K562 (cell line): ENCODE measurements at regions not wholly inside any gene's neighbourhood (a gene's known extent, or its start where the extent isn't known, plus 50 kb on each side); places are given as distances from the start of the nearest gene placed in this dataset.

Experiments used
- ATAC-seq: fragments of 200-7000 bp; cut with Tn5 transposase; 3 replicates; pipeline ENCODE4 v1.9.1; 2020; ENCODE audit warnings: moderate library complexity
- BruUV-seq: library from RNA; stranded (reverse); fragments of 400-500 nt; replicated peaks from 2 replicates; lab custom pipeline; 2021; lab: Mats Ljungman, UMichigan
- CTCF ChIA-PET: fragments of 300-600 bp; formaldehyde crosslinking; extraction: SDS; loops from one replicate; lab custom pipeline; 2021; ENCODE audit warnings: low intra/inter-chr PET ratio; lab: Yijun Ruan, JAX
- POLR2A ChIA-PET: fragments of 300-600, 350-650 bp; sonication (Branson Sonifier 250); formaldehyde crosslinking; extraction: SDS; loops from one replicate; lab custom pipeline; 2021; ENCODE audit warnings: antibody characterized with exemption, inconsistent platforms; lab: Yijun Ruan, JAX
- DNase-seq, 4 experiments: peaks; one replicate each; pipeline versions ENCODE4 v3.0.0 to v3.0.0-alpha.2; 2011 to 2018; ENCODE audit warnings: low spot score in 3 of 4, mixed read lengths in 3 of 4; ENCODE audit errors: extremely low read depth in 1 of 4
- FAIRE-seq: peaks from 2 replicates; lab custom pipeline; 2011; peaks lifted over from hg19 to GRCh38; lab: Jason Lieb, UNC
- H2AFZ ChIP-seq: 2 replicates; pipeline ENCODE4 v1.6.0; 2011; ENCODE audit warnings: low read depth, low read length, control low read depth, inconsistent platforms
- H3K27ac ChIP-seq: fragments of 200-600 bp; 3 replicates; pipeline ENCODE4 v1.8.0; 2011; ENCODE audit warnings: low read depth, mild to moderate bottlenecking, control low read depth, inconsistent platforms, low read length, moderate library complexity, mixed read lengths; ENCODE audit errors: extremely low read depth
- H3K27me3 ChIP-seq, 2 experiments: fragments of 300-600 bp in 1 of 2; 2 replicates in 1 of 2; 3 replicates in 1 of 2; pipeline versions ENCODE4 v1.6.0 to v1.8.0; 2011; ENCODE audit warnings: inconsistent platforms in 2 of 2, low read length in 2 of 2, mild to moderate bottlenecking in 1 of 2, mixed read lengths in 1 of 2, moderate library complexity in 1 of 2; ENCODE audit not compliant: control insufficient read depth in 2 of 2, insufficient read depth in 2 of 2
- H3K36me3 ChIP-seq: fragments of 300-600 bp; 3 replicates; pipeline ENCODE4 v1.8.0; 2011; ENCODE audit warnings: mild to moderate bottlenecking, low read length, inconsistent platforms; ENCODE audit not compliant: control insufficient read depth, insufficient read depth
- H3K4me1 ChIP-seq, 2 experiments: fragments of 200-600 bp in 1 of 2; replicated peaks in 1 of 2; 2 replicates in 1 of 2; 3 replicates in 1 of 2; pipeline versions ENCODE4 v1.5.1 to v1.8.0; 2011; ENCODE audit warnings: inconsistent platforms in 2 of 2, low read length in 2 of 2, mild to moderate bottlenecking in 1 of 2, mixed read lengths in 1 of 2, moderate library complexity in 1 of 2; ENCODE audit not compliant: control insufficient read depth in 2 of 2, insufficient read depth in 2 of 2
- H3K4me2 ChIP-seq: 2 replicates; pipeline ENCODE4 v1.6.1; 2011; ENCODE audit warnings: low read length, control low read depth, inconsistent platforms, mixed read lengths; ENCODE audit not compliant: insufficient read depth
- H3K4me3 ChIP-seq: fragments of 200-600 bp; sonication (generic), shearing (Covaris generic); 2 replicates; pipeline ENCODE4 v1.5.1; 2016; ENCODE audit warnings: control low read depth, inconsistent platforms
- H3K79me2 ChIP-seq: fragments of 200-600 bp; 3 replicates; pipeline ENCODE4 v1.8.0; 2011; ENCODE audit warnings: low read length, inconsistent platforms; ENCODE audit not compliant: control insufficient read depth, insufficient read depth
- H3K9ac ChIP-seq, 2 experiments: 2 replicates each; pipeline versions ENCODE4 v1.6.0 to v1.6.1; 2011; ENCODE audit warnings: low read depth in 2 of 2, low read length in 2 of 2, control low read depth in 1 of 2, inconsistent platforms in 1 of 2, mild to moderate bottlenecking in 1 of 2, mixed read lengths in 1 of 2; ENCODE audit not compliant: insufficient read depth in 1 of 2
- H3K9me1 ChIP-seq: one replicate; pipeline ENCODE4 v1.6.0; 2011; ENCODE audit warnings: inconsistent platforms, mild to moderate bottlenecking, low read length, moderate library complexity; ENCODE audit not compliant: control insufficient read depth, insufficient read depth
- H3K9me3 ChIP-seq: replicated peaks from 2 replicates; pipeline ENCODE4 v1.5.1; 2011; ENCODE audit warnings: low read depth, low read length, inconsistent platforms; ENCODE audit not compliant: control insufficient read depth, insufficient read depth
- H4K20me1 ChIP-seq: replicated peaks from 2 replicates; pipeline ENCODE4 v1.6.1; 2011; ENCODE audit warnings: low read length, inconsistent platforms, mixed read lengths; ENCODE audit not compliant: control insufficient read depth, insufficient read depth
- CHD4 ChIP-seq: fragments of 200-600 bp; sonication (generic); IDR thresholded peaks from 3 replicates; pipeline ENCODE4 v1.6.1; 2012; ENCODE audit warnings: low read depth, mild to moderate bottlenecking, mixed read lengths, low read length, inconsistent platforms; ENCODE audit not compliant: insufficient read depth, insufficient replicate concordance, poor library complexity, severe bottlenecking
- DNMT1 ChIP-seq: fragments of 450-650 bp; IDR thresholded peaks from 2 replicates; pipeline ENCODE4 v1.6.1; 2016; ENCODE audit warnings: antibody characterized with exemption, mild to moderate bottlenecking
- ELF1 ChIP-seq: fragments of 200-800 bp; sonication (Bioruptor generic); IDR thresholded peaks from 2 replicates; pipeline ENCODE4 v1.6.1; 2016; ENCODE audit warnings: missing genetic modification characterization, missing compliant biosample characterization
- EP400 ChIP-seq: fragments of 450-650 bp; IDR thresholded peaks from 2 replicates; pipeline ENCODE4 v1.6.1; 2017; ENCODE audit warnings: antibody characterized with exemption, mild to moderate bottlenecking, moderate library complexity
- MAFG ChIP-seq: fragments of 450-650 bp; conservative IDR thresholded peaks from 2 replicates; pipeline ENCODE4 v1.6.1; 2016; ENCODE audit warnings: missing genetic modification characterization, missing compliant biosample characterization
- ZNF143 ChIP-seq: sonication (generic); formaldehyde crosslinking; IDR thresholded peaks from 2 replicates; pipeline ENCODE4 v1.9.0; 2022; ENCODE audit warnings: mild to moderate bottlenecking, missing genetic modification reagents
- WGBS: fragments of 100-300 bp; shearing (Covaris generic); methylation state at CpG from one replicate; pipeline ENCODE4 v1.1.6; 2016; ENCODE audit warnings: low coverage, mixed read lengths; ENCODE audit not compliant: insufficient coverage; ENCODE audit errors: missing lambda C conversion rate; 5-methylcytosine and 5-hydroxymethylcytosine counted together
- in situ Hi-C: fragments of 300-500 bp; cut with MboI; formaldehyde crosslinking; loops from 4 replicates; pipeline ENCODE4 v1.15.0; 2018; ENCODE audit warnings: inconsistent platforms, mixed read lengths
- intact Hi-C: fragments of 100-400 bp; cut with micrococcal nuclease; formaldehyde crosslinking; loops from 2 replicates; pipeline ENCODE4 v1.14.2; 2022
- TF ChIP-seq, protein P1 (sequence below): fragments of 250-450 bp; sonication (Bioruptor Pico); IDR thresholded peaks from 2 replicates; pipeline ENCODE4 v1.8.0; 2021; ENCODE audit warnings: moderate library complexity, mild to moderate bottlenecking, inconsistent platforms
- TF ChIP-seq, protein P2 (sequence below): sonication (generic); formaldehyde crosslinking; IDR thresholded peaks from 2 replicates; pipeline ENCODE4 v1.5.0; 2020; ENCODE audit warnings: missing genetic modification reagents

DNA sequence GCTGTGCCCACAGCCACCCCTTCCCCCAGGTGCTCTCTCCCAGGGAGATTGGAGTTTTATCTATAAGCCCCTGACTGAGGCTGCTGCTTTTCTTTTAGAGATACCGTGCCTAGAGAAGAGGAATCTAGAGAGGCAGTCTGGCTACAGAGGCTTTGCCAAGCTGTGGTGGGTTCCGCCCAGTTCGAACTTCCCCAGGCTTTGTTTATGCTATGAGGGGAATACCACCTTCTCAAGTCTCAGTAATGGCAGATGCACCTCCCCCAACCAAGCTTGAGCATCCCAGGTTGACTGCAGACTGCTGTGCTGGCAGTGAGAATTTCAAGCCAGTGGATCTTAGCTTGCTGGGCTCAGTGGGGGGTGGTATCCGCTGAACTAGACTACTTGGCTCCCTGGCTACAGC, 157.4 kb downstream of the CAAP1 start:
- in situ Hi-C loops, result no loop called here
- no TSS peak for BruUV-seq

GRCh38 chr9:26729187-26729586, 163.4 kb downstream of the CAAP1 start:
- BruUV-seq, result no TSS peak

More for the DNA sequence above, 157.4 kb downstream of the CAAP1 start:
- H3K36me3 ChIP-seq, result no peaks in the 10 kb centered on the region
- no peaks in the 10 kb centered on the region for H4K20me1 ChIP-seq
- no peak overlapping the region for H3K4me2 ChIP-seq
- no peaks in the 10 kb centered on the region for H3K9me3 ChIP-seq
- TF ChIP-seq, protein P1, sequence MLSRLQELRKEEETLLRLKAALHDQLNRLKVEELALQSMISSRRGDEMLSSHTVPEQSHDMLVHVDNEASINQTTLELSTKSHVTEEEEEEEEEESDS, result no peak
- TF ChIP-seq ZNF143, result no peak
- TF ChIP-seq DNMT1, result no peak
- no peak for TF ChIP-seq CHD4
- no peak for TF ChIP-seq EP400
- H3K4me1 ChIP-seq, result no peaks in the 10 kb centered on the region
- H3K79me2 ChIP-seq, result no peaks in the 10 kb centered on the region
- ChIA-PET CTCF (no interaction called here), POLR2A (interaction anchor here (0.8 kb wide), 1 partner anchor 114 kb away, joined by 4 read pairs; no protein-coding TSS in a partner anchor)
- H3K4me3 ChIP-seq, result no peak overlapping the region
- DNase-seq, result no peak
- ATAC-seq, result no peak
- WGBS, result no CpG with 5 or more reads among the region's 4 CpGs
- H3K27me3 ChIP-seq, result no peaks in the 10 kb centered on the region
- intact Hi-C loops, result no loop called here
- no peak overlapping the region for H3K9ac ChIP-seq
- no peak overlapping the region for H2AFZ ChIP-seq
- FAIRE-seq, result no peak
- no peak overlapping the region for H3K27ac ChIP-seq
- H3K9me1 ChIP-seq, result no peaks in the 10 kb centered on the region

More at GRCh38 chr9:26729187-26729586, 163.4 kb downstream of the CAAP1 start:
- WGBS, result no CpG with 5 or more reads among the region's 3 CpGs
- H3K4me3 ChIP-seq, result no peak overlapping the region
- ChIA-PET POLR2A (no interaction called here), CTCF (no interaction called here)
- H3K79me2 ChIP-seq, result no peaks in the 10 kb centered on the region
- ATAC-seq (no peak), FAIRE-seq (no peak), DNase-seq (no peak)
- H3K9me1 ChIP-seq, result no peaks in the 10 kb centered on the region
- no peaks in the 10 kb centered on the region for H3K9me3 ChIP-seq
- H3K27me3 ChIP-seq, result no peaks in the 10 kb centered on the region
- H3K36me3 ChIP-seq, result no peaks in the 10 kb centered on the region
- no peaks in the 10 kb centered on the region for H4K20me1 ChIP-seq
- H2AFZ ChIP-seq, result no peak overlapping the region
- in situ Hi-C loops, result no loop called here
- H3K9ac ChIP-seq, result no peak overlapping the region
- intact Hi-C loops, result no loop called here
- no peak overlapping the region for H3K4me2 ChIP-seq
- TF ChIP-seq, protein P2, sequence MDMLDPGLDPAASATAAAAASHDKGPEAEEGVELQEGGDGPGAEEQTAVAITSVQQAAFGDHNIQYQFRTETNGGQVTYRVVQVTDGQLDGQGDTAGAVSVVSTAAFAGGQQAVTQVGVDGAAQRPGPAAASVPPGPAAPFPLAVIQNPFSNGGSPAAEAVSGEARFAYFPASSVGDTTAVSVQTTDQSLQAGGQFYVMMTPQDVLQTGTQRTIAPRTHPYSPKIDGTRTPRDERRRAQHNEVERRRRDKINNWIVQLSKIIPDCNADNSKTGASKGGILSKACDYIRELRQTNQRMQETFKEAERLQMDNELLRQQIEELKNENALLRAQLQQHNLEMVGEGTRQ, result no peak
- TF ChIP-seq MAFG (tag) (no peak), ELF1 (tag) (no peak)
- no peak overlapping the region for H3K27ac ChIP-seq
- no peaks in the 10 kb centered on the region for H3K4me1 ChIP-seq
